DMS114 treated with DMSO at 0.1 percent for 48 hours (cell line): ENCODE measurements at regions not wholly inside any gene's neighbourhood (a gene's known extent, or its start where the extent isn't known, plus 50 kb on each side); places are given as distances from the start of the nearest gene placed in this dataset.
"Not testable (repeated sequence)": the region's sequence is repeated elsewhere in the genome, so short reads cannot be mapped to it uniquely, and the experiment has no call there.

Experiments used
- DNase-seq: peaks from one replicate; lab custom pipeline; 2025; ENCODE audit not compliant: unreplicated experiment; lab: John Stamatoyannopoulos, UW

DNA sequence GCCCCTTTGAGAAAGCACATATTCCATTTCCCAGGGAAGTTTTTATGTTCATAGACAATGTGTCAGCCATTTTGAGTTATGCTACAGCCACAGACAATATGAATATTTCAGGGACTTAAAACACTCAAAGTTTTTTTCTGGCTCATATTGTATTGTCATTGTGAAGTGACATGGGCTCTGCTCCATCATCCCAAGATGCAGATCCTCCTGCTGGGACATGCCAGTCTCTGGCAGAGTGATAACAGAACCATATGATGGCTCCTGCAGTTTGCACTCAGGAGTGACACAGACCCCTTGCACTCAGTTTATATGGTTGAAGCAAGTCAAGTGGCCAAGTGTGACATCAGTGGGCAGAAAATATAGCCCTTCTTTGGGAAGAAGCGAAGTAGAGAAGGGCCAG, 498.4 kb upstream of the TUSC1 start:
- DNase-seq: no peak

DNA sequence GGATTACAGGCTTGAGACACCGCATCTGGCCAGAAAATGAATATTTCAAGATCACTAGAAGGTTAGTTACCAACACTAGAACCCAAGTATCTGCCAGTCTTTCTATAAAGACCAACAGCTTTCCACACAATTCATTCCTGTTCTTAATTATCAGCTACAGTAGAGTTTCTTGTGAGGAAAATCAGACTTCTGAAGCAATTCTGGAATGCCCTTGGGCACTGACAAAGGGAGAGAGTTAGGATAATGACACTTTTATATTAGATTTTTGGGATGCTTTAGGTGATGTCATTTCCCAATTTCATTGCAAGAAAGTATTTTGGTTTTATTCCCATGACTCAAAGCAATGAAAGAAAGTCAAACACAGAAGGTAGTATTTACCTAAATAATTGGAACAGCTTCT, 497.0 kb upstream of the TUSC1 start:
- DNase-seq: no peak

DNA sequence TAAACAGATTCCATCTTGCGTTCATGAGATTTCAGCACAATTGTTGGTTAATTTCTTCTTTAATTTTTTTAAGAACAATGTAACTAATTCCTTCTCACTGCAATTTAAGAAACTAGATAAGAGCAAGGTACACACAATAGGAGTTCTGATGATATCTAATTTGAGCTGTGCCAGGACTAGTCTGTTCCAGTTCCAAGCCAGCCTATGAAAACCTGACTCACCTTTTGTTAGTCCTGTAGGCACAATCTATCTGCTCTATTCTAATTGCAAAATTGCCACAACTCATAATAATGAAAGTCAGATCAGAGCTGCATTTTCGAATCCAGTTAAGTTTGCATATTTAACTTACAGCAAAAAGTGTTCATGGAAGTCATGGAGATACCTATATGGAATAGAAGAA, 494.1 kb upstream of the TUSC1 start:
- DNase-seq: no peak

DNA sequence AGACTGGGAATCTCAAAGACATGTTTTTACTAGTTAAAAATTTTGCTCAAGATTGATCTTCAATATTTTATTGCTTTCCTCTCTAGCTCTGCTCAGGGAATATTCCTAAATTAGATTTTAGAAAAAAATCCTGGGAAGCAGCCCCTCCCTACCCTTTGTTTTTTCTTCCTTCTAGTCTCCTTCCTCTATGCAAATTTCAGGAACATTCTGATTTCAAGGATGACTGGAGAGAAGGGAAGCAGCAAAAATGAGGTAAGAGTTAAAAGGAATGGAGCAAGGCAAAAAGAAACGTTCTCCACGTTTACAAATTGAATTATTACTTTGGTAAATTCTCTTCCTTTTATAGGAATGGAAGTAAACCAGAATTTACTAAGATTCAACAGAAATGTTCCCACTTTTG, 493.4 kb upstream of the TUSC1 start:
- DNase-seq: no peak

- DNase-seq: no peak
Measured at GRCh38 chr9:26170190-26170589, 491.9 kb upstream of the TUSC1 start.

GRCh38 chr9:26169708-26170107, 491.5 kb upstream of the TUSC1 start:
- no peak for DNase-seq

DNA sequence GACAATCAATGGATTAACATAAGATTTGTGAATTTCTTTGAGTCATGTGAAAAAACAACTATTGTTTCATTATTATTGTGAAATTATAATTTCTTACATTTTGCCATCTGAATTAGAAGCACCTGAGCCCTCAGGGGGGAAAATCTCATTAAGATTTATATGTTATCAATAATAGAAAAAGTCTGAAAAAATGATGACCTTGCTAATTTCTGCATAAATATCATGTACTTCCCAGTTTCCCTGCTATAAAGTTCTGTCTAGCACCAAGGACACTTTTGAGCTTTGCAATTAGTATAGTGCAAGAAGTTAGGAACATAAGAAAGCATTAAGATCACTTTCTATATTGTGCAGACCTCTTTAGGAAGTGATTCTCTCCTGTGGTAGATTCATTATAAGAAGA, 488.3 kb upstream of the TUSC1 start:
- DNase-seq: no peak

DNA sequence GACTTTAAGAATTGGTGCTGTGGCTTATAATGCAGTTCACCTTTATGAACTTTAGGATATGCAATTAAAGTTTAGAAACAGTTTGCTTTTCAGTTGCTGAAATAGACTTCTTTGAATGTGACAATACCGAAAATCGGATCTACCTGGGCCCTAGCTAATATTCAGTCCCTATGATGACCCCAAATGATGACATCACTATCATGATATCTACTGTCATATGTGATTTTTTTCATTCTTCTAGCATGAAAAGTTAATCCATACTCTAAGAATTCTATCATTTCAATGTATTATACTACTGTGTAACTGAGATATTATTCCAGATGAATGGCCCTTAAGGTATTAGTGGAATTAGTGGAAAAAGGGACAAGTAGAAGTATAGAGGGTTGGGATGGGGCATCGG, 487.2 kb upstream of the TUSC1 start:
- DNase-seq: no peak

- no peak for DNase-seq
Measured at GRCh38 chr9:26163931-26164330, 485.7 kb upstream of the TUSC1 start.

GRCh38 chr9:26159575-26160392, 481.5 kb upstream of the TUSC1 start:
- DNase-seq: no peak

DNA sequence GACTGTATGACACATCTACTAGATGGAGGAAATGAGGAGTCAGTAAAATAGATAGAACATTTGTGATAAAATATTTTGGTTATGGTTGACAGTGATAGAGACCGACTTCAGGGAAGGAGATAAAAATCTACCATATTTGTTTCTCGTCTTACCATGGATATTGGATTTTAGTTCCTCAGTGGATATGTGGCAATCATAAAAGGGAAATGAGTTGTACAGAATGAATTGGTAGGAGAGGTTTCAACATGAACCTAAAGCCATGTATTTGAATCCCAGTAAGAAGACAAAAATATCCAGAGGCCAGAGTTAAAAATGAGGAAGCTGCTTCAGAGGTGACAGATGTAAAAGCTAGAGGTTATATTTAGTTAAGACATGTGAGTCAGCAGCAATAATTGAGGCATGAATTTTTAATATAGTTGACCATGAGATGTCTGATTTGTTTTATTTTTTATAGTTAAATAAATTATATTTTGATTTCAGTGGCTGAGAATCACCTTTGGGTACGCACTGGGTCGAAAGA, 480.4 kb upstream of the TUSC1 start:
- no peak for DNase-seq

- DNase-seq: no peak
Measured at GRCh38 chr9:26157411-26157810, 479.2 kb upstream of the TUSC1 start.

GRCh38 chr9:26152350-26152749, 474.1 kb upstream of the TUSC1 start:
- no peak for DNase-seq

DNA sequence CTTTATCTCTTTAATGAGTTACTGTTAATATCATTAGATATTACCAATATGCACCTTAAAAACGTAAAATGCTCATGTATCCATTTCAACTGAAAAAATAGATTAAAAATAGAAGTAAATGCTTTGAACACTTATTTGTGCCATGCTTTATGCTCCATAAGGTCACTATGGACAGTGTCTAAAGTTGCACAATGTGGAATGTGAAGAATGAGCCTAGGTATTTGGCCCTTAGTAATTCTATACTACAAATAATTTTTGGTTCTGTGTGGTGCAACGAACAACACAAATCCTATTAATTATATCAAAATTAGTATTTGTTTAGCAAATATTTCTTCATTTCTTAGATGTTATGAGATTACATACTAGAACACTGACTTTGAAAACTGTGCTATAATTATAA, 469.9 kb upstream of the TUSC1 start:
- no peak for DNase-seq

DNA sequence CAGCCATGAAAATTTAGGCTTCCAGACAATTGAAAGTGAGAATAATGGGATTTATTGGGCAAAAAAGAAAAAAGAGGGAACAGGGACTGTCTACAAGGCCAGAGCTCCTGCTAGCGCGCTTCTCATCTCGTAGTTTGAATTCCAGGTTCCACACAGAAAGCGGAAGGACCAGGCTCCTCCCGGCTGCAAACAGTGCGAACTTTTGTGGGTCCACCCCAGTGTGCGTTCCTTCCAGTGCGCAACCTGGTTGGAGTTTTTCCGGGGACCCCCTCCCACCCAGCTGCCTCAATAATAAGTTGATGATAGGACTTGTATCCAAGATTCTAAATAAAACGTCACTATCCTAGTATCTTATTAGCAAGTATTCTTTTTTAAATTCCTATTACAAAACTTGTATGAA, 467.7 kb upstream of the TUSC1 start:
- no peak for DNase-seq

DNA sequence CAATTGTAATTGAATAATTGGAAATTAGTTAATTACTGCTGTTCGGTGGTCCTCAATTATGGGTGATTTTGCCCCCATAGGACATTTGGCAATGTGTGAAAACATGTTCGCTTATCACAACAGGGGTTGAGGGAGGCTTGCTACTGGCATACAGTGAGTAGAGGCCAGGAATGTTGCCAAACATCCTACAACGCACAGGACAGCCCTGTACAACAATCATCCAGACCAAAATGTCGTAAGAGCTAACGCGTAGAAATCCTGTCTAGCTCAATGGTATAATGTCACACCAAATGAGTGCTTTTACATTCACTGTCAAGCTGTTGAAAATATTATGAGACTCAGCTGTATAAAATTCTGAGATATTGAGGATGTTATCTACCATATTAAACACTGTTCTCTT, 464.4 kb upstream of the TUSC1 start:
- no peak for DNase-seq

- DNase-seq: no peak
Measured at GRCh38 chr9:26142201-26142600, 464.0 kb upstream of the TUSC1 start.

DNA sequence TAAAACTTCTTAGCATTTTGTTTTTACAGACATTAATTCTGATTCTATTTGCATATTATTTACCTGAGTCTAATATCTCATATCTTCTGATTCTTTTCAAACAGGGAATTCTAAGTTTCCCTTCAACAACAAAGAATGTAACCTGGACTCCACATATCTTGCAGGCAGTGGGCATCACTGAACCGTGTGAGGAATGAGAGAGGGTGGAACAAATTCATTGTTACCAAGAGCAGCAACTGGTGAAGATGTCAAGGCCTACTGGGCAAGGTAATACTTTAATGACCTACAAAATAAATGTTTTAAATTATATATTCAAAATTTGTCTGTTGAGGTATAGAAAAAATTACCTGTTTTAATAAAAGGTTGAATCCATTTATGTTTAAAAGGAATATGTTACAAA, 455.3 kb upstream of the TUSC1 start:
- DNase-seq: no peak

GRCh38 chr9:26132746-26133312, 454.6 kb upstream of the TUSC1 start:
- DNase-seq: no peak

- no peak for DNase-seq
Measured at GRCh38 chr9:26131886-26132285, 453.6 kb upstream of the TUSC1 start.

GRCh38 chr9:26129217-26129616, 451.0 kb upstream of the TUSC1 start:
- no peak for DNase-seq

- DNase-seq: no peak
Measured at GRCh38 chr9:26125693-26126092, 447.4 kb upstream of the TUSC1 start.

GRCh38 chr9:26116085-26116484, 437.8 kb upstream of the TUSC1 start:
- not testable (repeated sequence) for DNase-seq
